DOHH2 (cell line): ENCODE measurements at regions not wholly inside any gene's neighbourhood (a gene's known extent, or its start where the extent isn't known, plus 50 kb on each side); places are given as distances from the start of the nearest gene placed in this dataset.
"Not testable (repeated sequence)": the region's sequence is repeated elsewhere in the genome, so short reads cannot be mapped to it uniquely, and the experiment has no call there.

Experiments
- CTCF ChIP-seq: fragments of 200-600 bp; sonication (generic); IDR thresholded peaks from one replicate; pipeline ENCODE4 v1.5.1; 2014; ENCODE audit warnings: antibody characterized with exemption, mild to moderate bottlenecking, low read depth, low read length; ENCODE audit not compliant: poor library complexity, severe bottlenecking
- EZH2phosphoT487 ChIP-seq: fragments of 200-600 bp; sonication (generic); IDR thresholded peaks from 2 replicates; pipeline ENCODE4 v1.6.1; 2017; ENCODE audit warnings: borderline replicate concordance, mild to moderate bottlenecking, antibody characterized with exemption, low read length, moderate library complexity, mixed read lengths

- not testable (repeated sequence) for TF ChIP-seq CTCF, EZH2phosphoT487
Measured at GRCh38 chr2:109716596-109716995, 77.5 kb upstream of the RGPD5 start.
